22Rv1 (cell line): ENCODE measurements at regions not wholly inside any gene's neighbourhood (a gene's known extent, or its start where the extent isn't known, plus 50 kb on each side); places are given as distances from the start of the nearest gene placed in this dataset.
A peak's percentile ranks its signal among the peaks of the same experiment; 100 is the strongest.

ENCODE experiments used
- H3K27ac ChIP-seq: fragments of 450-650 bp; 2 replicates; pipeline ENCODE4 v1.5.1; 2017
- CTCF ChIP-seq: fragments of 450-650 bp; IDR thresholded peaks from 2 replicates; pipeline ENCODE4 v1.5.1; 2017; ENCODE audit warnings: mild to moderate bottlenecking
- ZFX ChIP-seq: fragments of 450-650 bp; IDR thresholded peaks from 2 replicates; pipeline ENCODE4 v1.6.1; 2017; ENCODE audit warnings: antibody characterized with exemption, borderline replicate concordance

- H3K27ac ChIP-seq, result no peak overlapping the region
- no peak for TF ChIP-seq ZFX
- TF ChIP-seq CTCF, result no peak
Observed at GRCh38 chr6:71171497-71172070, 117.0 kb upstream of the OGFRL1 start.

- no peak overlapping the region for H3K27ac ChIP-seq
- TF ChIP-seq CTCF, result no peak
- no peak for TF ChIP-seq ZFX
Observed at GRCh38 chr6:71179249-71179885, 109.2 kb upstream of the OGFRL1 start.

GRCh38 chr6:71181565-71181964 is 107.0 kb upstream of the OGFRL1 start:
- H3K27ac ChIP-seq, result no peak overlapping the region
- TF ChIP-seq ZFX, result no peak
- no peak for TF ChIP-seq CTCF

- TF ChIP-seq CTCF, result no peak
- no peak for TF ChIP-seq ZFX
- H3K27ac ChIP-seq, result no peak overlapping the region
Observed at GRCh38 chr6:71187141-71187540, 101.5 kb upstream of the OGFRL1 start.

GRCh38 chr6:71190809-71191208 is 97.8 kb upstream of the OGFRL1 start:
- H3K27ac ChIP-seq, result no peak overlapping the region
- TF ChIP-seq ZFX (no peak), CTCF (peak; percentile 50)

GRCh38 chr6:71194724-71195123 is 93.9 kb upstream of the OGFRL1 start:
- no peak overlapping the region for H3K27ac ChIP-seq
- TF ChIP-seq ZFX (no peak), CTCF (no peak)

GRCh38 chr6:71197267-71197666 is 91.3 kb upstream of the OGFRL1 start:
- H3K27ac ChIP-seq, result no peak overlapping the region
- TF ChIP-seq ZFX (no peak), CTCF (no peak)
